DND-41 (cell line): ENCODE measurements at regions not wholly inside any gene's neighbourhood (a gene's known extent, or its start where the extent isn't known, plus 50 kb on each side); places are given as distances from the start of the nearest gene placed in this dataset.

Source experiments
- ATAC-seq: fragments of 200-7000 bp; cut with Tn5 transposase; 3 replicates; pipeline ENCODE4 v1.9.1; 2021; ENCODE audit warnings: low read depth; ENCODE audit not compliant: insufficient read depth
- DNase-seq: peaks from one replicate; pipeline ENCODE4 v3.0.0-alpha.2; 2020
- H2AFZ ChIP-seq: 2 replicates; pipeline ENCODE4 v1.6.0; 2012; ENCODE audit warnings: low read depth, low read length
- H3K27ac ChIP-seq: 2 replicates; pipeline ENCODE4 v1.5.1; 2012; ENCODE audit warnings: low read length, inconsistent platforms
- H3K27me3 ChIP-seq: fragments of 200-600 bp; sonication (generic); 2 replicates; pipeline ENCODE4 v1.6.0; 2012; ENCODE audit warnings: low read length, mild to moderate bottlenecking, inconsistent platforms; ENCODE audit not compliant: insufficient read depth, poor library complexity
- H3K36me3 ChIP-seq: 2 replicates; pipeline ENCODE4 v1.5.1; 2012; ENCODE audit warnings: low read length, inconsistent platforms; ENCODE audit not compliant: insufficient read depth
- H3K4me1 ChIP-seq: 2 replicates; pipeline ENCODE4 v1.5.1; 2012; ENCODE audit warnings: mild to moderate bottlenecking, low read length; ENCODE audit not compliant: insufficient read depth
- H3K4me2 ChIP-seq: 2 replicates; pipeline ENCODE4 v1.6.0; 2012; ENCODE audit warnings: mild to moderate bottlenecking, moderate library complexity, low read length, inconsistent platforms; ENCODE audit not compliant: insufficient read depth
- H3K4me3 ChIP-seq, 2 experiments: fragments of 200-600 bp in 1 of 2; shearing (Covaris generic) in 1 of 2; 2 replicates each; pipeline ENCODE4 v1.5.1; 2012 to 2016; ENCODE audit warnings: inconsistent platforms in 2 of 2, low read length in 2 of 2, mild to moderate bottlenecking in 2 of 2, low read depth in 1 of 2, moderate library complexity in 1 of 2
- H3K79me2 ChIP-seq: 2 replicates; pipeline ENCODE4 v1.6.0; 2012; ENCODE audit warnings: low read length, inconsistent platforms; ENCODE audit not compliant: insufficient read depth
- H3K9ac ChIP-seq: 2 replicates; pipeline ENCODE4 v1.6.0; 2012; ENCODE audit warnings: low read depth, mild to moderate bottlenecking, inconsistent platforms, low read length, moderate library complexity
- H3K9me3 ChIP-seq: 2 replicates; pipeline ENCODE4 v1.5.1; 2012; ENCODE audit warnings: low read length, moderate library complexity, mild to moderate bottlenecking, inconsistent platforms; ENCODE audit not compliant: insufficient read depth, severe bottlenecking
- H4K20me1 ChIP-seq: 2 replicates; pipeline ENCODE4 v1.6.0; 2012; ENCODE audit warnings: low read length; ENCODE audit not compliant: insufficient read depth
- EZH2 ChIP-seq: IDR thresholded peaks from 3 replicates; pipeline ENCODE4 v1.6.1; 2012; ENCODE audit warnings: borderline replicate concordance, low read depth, mild to moderate bottlenecking, moderate library complexity, low read length, inconsistent platforms; ENCODE audit not compliant: severe bottlenecking
- TF ChIP-seq, protein P1 (sequence below): IDR thresholded peaks from 2 replicates; pipeline ENCODE4 v1.5.1; 2012; ENCODE audit warnings: borderline replicate concordance, low read length, moderate library complexity, mild to moderate bottlenecking; ENCODE audit not compliant: poor library complexity, severe bottlenecking; ENCODE audit errors: extremely low read depth

- Histone ChIP-seq H3K4me2 (no peak overlapping the region), H3K9ac (no peak overlapping the region), H4K20me1 (no peaks in the 10 kb centered on the region), H3K9me3 (no peaks in the 10 kb centered on the region), H3K4me1 (no peaks in the 10 kb centered on the region), H3K27me3 (no peaks in the 10 kb centered on the region), H3K27ac (no peak overlapping the region), H2AFZ (no peak overlapping the region), H3K4me3 (no peak overlapping the region), H3K36me3 (no peaks in the 10 kb centered on the region), H3K79me2 (no peaks in the 10 kb centered on the region)
- no peak for ATAC-seq
- TF ChIP-seq EZH2: no peak
- TF ChIP-seq, protein P1, sequence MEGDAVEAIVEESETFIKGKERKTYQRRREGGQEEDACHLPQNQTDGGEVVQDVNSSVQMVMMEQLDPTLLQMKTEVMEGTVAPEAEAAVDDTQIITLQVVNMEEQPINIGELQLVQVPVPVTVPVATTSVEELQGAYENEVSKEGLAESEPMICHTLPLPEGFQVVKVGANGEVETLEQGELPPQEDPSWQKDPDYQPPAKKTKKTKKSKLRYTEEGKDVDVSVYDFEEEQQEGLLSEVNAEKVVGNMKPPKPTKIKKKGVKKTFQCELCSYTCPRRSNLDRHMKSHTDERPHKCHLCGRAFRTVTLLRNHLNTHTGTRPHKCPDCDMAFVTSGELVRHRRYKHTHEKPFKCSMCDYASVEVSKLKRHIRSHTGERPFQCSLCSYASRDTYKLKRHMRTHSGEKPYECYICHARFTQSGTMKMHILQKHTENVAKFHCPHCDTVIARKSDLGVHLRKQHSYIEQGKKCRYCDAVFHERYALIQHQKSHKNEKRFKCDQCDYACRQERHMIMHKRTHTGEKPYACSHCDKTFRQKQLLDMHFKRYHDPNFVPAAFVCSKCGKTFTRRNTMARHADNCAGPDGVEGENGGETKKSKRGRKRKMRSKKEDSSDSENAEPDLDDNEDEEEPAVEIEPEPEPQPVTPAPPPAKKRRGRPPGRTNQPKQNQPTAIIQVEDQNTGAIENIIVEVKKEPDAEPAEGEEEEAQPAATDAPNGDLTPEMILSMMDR: no peak
- DNase-seq: no peak
These were observed 390.3 kb downstream of the KDM5D start for GRCh38 chrY:19354061-19354856.

GRCh38 chrY:19351616-19352015 lies 392.9 kb downstream of the KDM5D start:
- Histone ChIP-seq H3K4me2 (no peak overlapping the region), H2AFZ (no peak overlapping the region), H3K4me1 (no peaks in the 10 kb centered on the region), H3K36me3 (no peaks in the 10 kb centered on the region), H3K27me3 (no peaks in the 10 kb centered on the region), H3K79me2 (no peaks in the 10 kb centered on the region), H3K4me3 (no peak overlapping the region), H3K27ac (no peak overlapping the region), H3K9me3 (no peaks in the 10 kb centered on the region), H4K20me1 (no peaks in the 10 kb centered on the region), H3K9ac (no peak overlapping the region)
- TF ChIP-seq EZH2: no peak
- TF ChIP-seq, protein P1: no peak
- DNase-seq (no peak), ATAC-seq (no peak)

DNA sequence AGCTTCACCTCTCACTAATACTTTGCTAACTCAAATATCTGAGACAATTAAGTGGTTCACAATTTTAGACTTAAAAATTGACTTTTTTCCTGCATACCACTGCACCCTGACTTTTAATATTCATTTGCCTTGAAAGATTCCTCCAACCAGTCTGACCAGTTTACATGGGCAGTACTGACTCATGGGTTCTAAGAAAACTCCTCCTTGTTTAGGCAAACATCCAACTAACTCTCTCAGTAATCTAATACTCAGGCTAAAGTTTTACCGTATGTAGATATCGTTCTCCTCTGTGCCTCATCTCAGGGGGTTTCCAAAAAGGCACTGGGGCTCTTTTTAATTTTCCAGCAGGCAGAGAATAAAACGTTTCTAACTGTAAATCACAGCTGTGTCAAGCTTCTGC lies 422.8 kb downstream of the KDM5D start:
- TF ChIP-seq EZH2: no peak
- TF ChIP-seq, protein P1: no peak
- peaks cover 13% of the 10 kb centered on the region for H3K9me3 ChIP-seq
- ATAC-seq: no peak

More for the DNA sequence above, 422.8 kb downstream of the KDM5D start:
- Histone ChIP-seq H4K20me1 (no peaks in the 10 kb centered on the region), H3K4me2 (no peak overlapping the region), H3K27ac (no peak overlapping the region), H3K9ac (no peak overlapping the region), H3K4me1 (peaks cover 15% of the 10 kb centered on the region), H3K4me3 (no peak overlapping the region), H3K27me3 (no peaks in the 10 kb centered on the region), H3K79me2 (no peaks in the 10 kb centered on the region), H2AFZ (no peak overlapping the region), H3K36me3 (no peaks in the 10 kb centered on the region)
- DNase-seq: no peak
